CD14-positive monocyte (primary cell): ENCODE measurements at regions not wholly inside any gene's neighbourhood (a gene's known extent, or its start where the extent isn't known, plus 50 kb on each side); places are given as distances from the start of the nearest gene placed in this dataset.

Experiments
- DNase-seq, 3 donors: peaks; one replicate each; pipeline ENCODE4 v3.0.0-alpha.2; 2011 to 2022
- H2AFZ ChIP-seq: 2 replicates; pipeline ENCODE4 v1.6.0; 2012; ENCODE audit warnings: mild to moderate bottlenecking, low read depth, low read length, inconsistent platforms; ENCODE audit not compliant: insufficient read depth, poor library complexity, severe bottlenecking
- H3K27ac ChIP-seq, 2 donors: 1 replicate in 1 of 2; 2 replicates in 1 of 2; pipeline ENCODE4 v1.5.1; 2012 to 2013; ENCODE audit warnings: low read length in 2 of 2, control low read depth in 1 of 2, inconsistent platforms in 1 of 2, low read depth in 1 of 2, mild to moderate bottlenecking in 1 of 2
- H3K27me3 ChIP-seq, 2 donors: one replicate each; pipeline versions ENCODE4 v1.6.0 to v1.6.1; 2011 to 2013; ENCODE audit warnings: low read length in 2 of 2; ENCODE audit not compliant: control insufficient read depth in 2 of 2, insufficient read depth in 2 of 2
- H3K36me3 ChIP-seq, 2 donors: replicated peaks in 1 of 2; 1 replicate in 1 of 2; 2 replicates in 1 of 2; pipeline versions ENCODE4 v1.5.1 to v1.6.1; 2012 to 2013; ENCODE audit warnings: low read length in 2 of 2, control low read depth in 1 of 2, inconsistent platforms in 1 of 2, mild to moderate bottlenecking in 1 of 2; ENCODE audit not compliant: insufficient read depth in 2 of 2, control insufficient read depth in 1 of 2
- H3K4me1 ChIP-seq, 2 donors: 1 replicate in 1 of 2; 2 replicates in 1 of 2; pipeline versions ENCODE4 v1.5.1 to v1.6.1; 2012 to 2013; ENCODE audit warnings: low read length in 2 of 2, control low read depth in 1 of 2, inconsistent platforms in 1 of 2, mild to moderate bottlenecking in 1 of 2, moderate library complexity in 1 of 2; ENCODE audit not compliant: insufficient read depth in 2 of 2, control insufficient read depth in 1 of 2
- H3K4me2 ChIP-seq: replicated peaks from 2 replicates; pipeline ENCODE3; 2012; ENCODE audit warnings: low read length, moderate library complexity, mild to moderate bottlenecking; ENCODE audit not compliant: poor library complexity, severe bottlenecking; ENCODE audit errors: extremely low read depth
- H3K4me3 ChIP-seq, 3 experiments: fragments of 200-600 bp in 1 of 3; sonication (generic) in 1 of 3; replicated peaks in 1 of 3; 1 replicate in 2 of 3; 2 replicates in 1 of 3; pipeline ENCODE4 v1.5.1; 2011 to 2013; ENCODE audit warnings: low read length in 3 of 3, mild to moderate bottlenecking in 3 of 3, control low read depth in 2 of 3, low read depth in 2 of 3, inconsistent platforms in 1 of 3, moderate library complexity in 1 of 3
- H3K79me2 ChIP-seq: 2 replicates; pipeline ENCODE4 v1.6.0; 2012; ENCODE audit warnings: mild to moderate bottlenecking, control low read depth, inconsistent platforms, low read length, moderate library complexity; ENCODE audit not compliant: insufficient read depth
- H3K9ac ChIP-seq: 2 replicates; pipeline ENCODE4 v1.6.0; 2017; ENCODE audit warnings: low read length, mild to moderate bottlenecking; ENCODE audit not compliant: insufficient read depth, poor library complexity, severe bottlenecking
- H3K9me3 ChIP-seq, 2 donors: replicated peaks in 1 of 2; 1 replicate in 1 of 2; 2 replicates in 1 of 2; pipeline versions ENCODE4 v1.5.1 to v1.6.1; 2012 to 2013; ENCODE audit warnings: low read length in 2 of 2, control low read depth in 1 of 2; ENCODE audit not compliant: control insufficient read depth in 1 of 2, insufficient read depth in 1 of 2
- H4K20me1 ChIP-seq: 2 replicates; pipeline ENCODE4 v1.6.0; 2012; ENCODE audit warnings: mild to moderate bottlenecking, low read length, control low read depth, moderate library complexity; ENCODE audit not compliant: insufficient read depth
- H3K27ac Mint-ChIP-seq, 7 donors: one replicate each; pipeline ENCODE4 v1.8.0; 2020; ENCODE audit warnings: mild to moderate bottlenecking in 7 of 7, mixed read lengths in 7 of 7, moderate library complexity in 6 of 7, inconsistent platforms in 2 of 7
- H3K27me3 Mint-ChIP-seq, 3 donors: one replicate each; pipeline ENCODE4 v1.8.0; 2021 to 2022; ENCODE audit warnings: low read depth in 3 of 3, mild to moderate bottlenecking in 3 of 3, mixed read lengths in 3 of 3, moderate library complexity in 3 of 3, inconsistent platforms in 1 of 3
- H3K36me3 Mint-ChIP-seq, 2 donors: one replicate each; pipeline ENCODE4 v1.8.0; 2020; ENCODE audit warnings: mixed read lengths in 2 of 2, inconsistent platforms in 1 of 2, mild to moderate bottlenecking in 1 of 2
- H3K4me1 Mint-ChIP-seq: one replicate; pipeline ENCODE4 v1.8.0; 2020; ENCODE audit warnings: mild to moderate bottlenecking, mixed read lengths
- H3K4me3 Mint-ChIP-seq, 2 donors: one replicate each; pipeline ENCODE4 v1.8.0; 2020; ENCODE audit warnings: mild to moderate bottlenecking in 2 of 2, mixed read lengths in 2 of 2, moderate library complexity in 1 of 2
- H3K9me3 Mint-ChIP-seq, 7 donors: one replicate each; pipeline ENCODE4 v1.8.0; 2020 to 2022; ENCODE audit warnings: mixed read lengths in 7 of 7, mild to moderate bottlenecking in 6 of 7, moderate library complexity in 6 of 7, inconsistent platforms in 2 of 7
- CTCF ChIP-seq: fragments of 200-600 bp; IDR thresholded peaks from one replicate; pipeline ENCODE4 v1.8.0; 2022; ENCODE audit warnings: antibody characterized with exemption, mild to moderate bottlenecking
- WGBS: methylation state at CpG from one replicate; pipeline ENCODE4 v1.1.5; 2013; ENCODE audit warnings: missing lambda C conversion rate; ENCODE audit not compliant: insufficient coverage; 5-methylcytosine and 5-hydroxymethylcytosine counted together
- intact Hi-C, 2 donors: fragments of 100-400 bp; cut with micrococcal nuclease; formaldehyde crosslinking; loops; one replicate each; pipeline versions ENCODE4 v1.15.0 to v1.15.1; 2023

DNA sequence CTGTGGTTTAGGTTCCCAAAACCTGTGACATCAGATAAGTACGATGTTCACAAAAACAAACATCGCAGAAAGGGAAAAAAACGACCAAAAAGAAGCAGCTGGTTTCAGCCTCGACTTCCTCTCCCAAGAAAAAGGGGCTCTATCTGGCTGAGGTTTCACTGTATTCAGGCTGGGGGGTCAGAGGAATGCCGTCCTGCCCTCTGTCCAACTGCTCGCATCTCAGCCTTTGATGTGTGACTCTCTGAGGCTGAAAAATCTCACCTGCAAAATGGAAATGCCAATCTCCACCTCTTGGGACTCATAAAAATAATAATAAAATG lies 123.6 kb upstream of the PTPN1 start:
- Histone ChIP-seq H3K4me2 (peak overlapping the region; percentile 22), H2AFZ (peak overlapping the region; percentile 33), H3K79me2 (no peaks in the 10 kb centered on the region), H3K27ac (no peak overlapping the region), H3K36me3 (no peaks in the 10 kb centered on the region), H3K4me1 (peaks cover 46 to 54% of the 10 kb centered on the region in 2 donors), H3K27me3 (no peaks in the 10 kb centered on the region), H3K9ac (no peak overlapping the region), H3K4me3 (peak overlapping the region in 1 of 3 experiments; percentile 28), H3K9me3 (no peaks in the 10 kb centered on the region), H4K20me1 (no peaks in the 10 kb centered on the region)
- 12% methylated on average over 3 of the region's 6 CpGs for whole genome bisulfite sequencing
- peaks cover 10 to 25% (median 12%) of the 10 kb centered on the region in 3 donors for H3K27me3 Mint-ChIP-seq
- H3K4me3 Mint-ChIP-seq: peak overlapping the region; percentile 47 to 78
- H3K27ac Mint-ChIP-seq: peak overlapping the region in 1 of 7 donors; percentile 4
- no peak for DNase-seq
- peaks cover 0 to 4% (median 0%) of the 10 kb centered on the region in 7 donors for H3K9me3 Mint-ChIP-seq
- peaks cover 0 to 9% of the 10 kb centered on the region in 2 donors for H3K36me3 Mint-ChIP-seq
- intact Hi-C loops: loop anchor here in 1 of 2 donors (10.0 kb wide), 1 partner anchor 68 kb away; no protein-coding TSS in a partner anchor
- peaks cover 55% of the 10 kb centered on the region for H3K4me1 Mint-ChIP-seq
- TF ChIP-seq CTCF: no peak

DNA sequence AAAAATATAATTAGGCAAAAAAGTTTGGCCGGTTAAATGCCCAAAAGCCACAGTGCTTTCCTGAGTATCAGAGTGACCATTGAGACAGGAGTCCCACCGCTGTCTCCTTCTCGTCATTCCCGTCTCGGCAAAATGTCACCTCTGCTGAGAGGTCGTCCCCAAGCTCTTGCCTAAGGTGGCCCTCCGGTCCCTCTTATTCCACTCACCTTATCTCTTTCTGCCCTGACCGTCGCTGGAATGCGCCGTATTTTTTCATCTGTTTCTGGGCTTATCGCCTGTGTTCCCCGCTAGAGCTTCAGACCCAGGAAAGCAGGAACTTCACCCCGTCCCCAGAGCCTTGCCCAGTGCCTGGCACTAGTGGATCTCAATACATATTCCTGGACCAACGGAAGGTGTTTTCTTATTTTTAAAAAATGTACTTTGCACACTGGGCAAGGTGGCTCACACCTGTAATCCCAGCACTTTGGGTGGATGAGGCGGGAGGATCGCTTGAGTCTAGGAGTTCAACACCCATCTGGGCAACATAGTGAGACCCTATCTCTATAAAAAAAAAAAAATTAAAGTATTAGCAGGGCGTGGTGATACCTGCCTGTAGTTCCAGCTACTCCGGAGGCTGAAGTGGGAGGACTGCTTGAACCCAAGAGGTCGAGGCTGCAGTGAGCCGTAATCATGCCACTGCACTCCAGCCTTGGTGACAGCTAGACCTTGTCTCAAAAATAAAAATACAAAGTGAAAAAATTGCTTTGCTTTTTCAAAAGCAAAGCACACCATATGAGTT lies 122.8 kb upstream of the PTPN1 start:
- 58% methylated on average over 15 of the region's 21 CpGs for WGBS
- Histone ChIP-seq H3K27ac (no peak overlapping the region), H3K9me3 (no peaks in the 10 kb centered on the region), H3K79me2 (no peaks in the 10 kb centered on the region), H3K4me1 (peaks cover 45 to 54% of the 10 kb centered on the region in 2 donors), H3K9ac (no peak overlapping the region), H3K4me2 (no peak overlapping the region), H2AFZ (no peak overlapping the region), H3K36me3 (no peaks in the 10 kb centered on the region), H4K20me1 (no peaks in the 10 kb centered on the region), H3K27me3 (no peaks in the 10 kb centered on the region), H3K4me3 (no peak overlapping the region)
- Mint-ChIP-seq H3K4me3 (peak overlapping the region in 1 of 2 donors; percentile 2), H3K9me3 (peaks cover 0 to 4% (median 0%) of the 10 kb centered on the region in 7 donors), H3K27ac (no peak overlapping the region), H3K27me3 (peaks cover 10 to 25% (median 12%) of the 10 kb centered on the region in 3 donors), H3K36me3 (peaks cover 0 to 9% of the 10 kb centered on the region in 2 donors), H3K4me1 (peaks cover 53% of the 10 kb centered on the region)
- TF ChIP-seq CTCF: no peak
- no peak for DNase-seq
- intact Hi-C loops: loop anchor here in 1 of 2 donors (10.0 kb wide), 1 partner anchor 67 kb away; no protein-coding TSS in a partner anchor
